HFFc6 (cell line): ENCODE measurements at regions not wholly inside any gene's neighbourhood (a gene's known extent, or its start where the extent isn't known, plus 50 kb on each side); places are given as distances from the start of the nearest gene placed in this dataset.
A peak's percentile ranks its signal among the peaks of the same experiment; 100 is the strongest.
"Not testable (repeated sequence)": the region's sequence is repeated elsewhere in the genome, so short reads cannot be mapped to it uniquely, and the experiment has no call there.

ENCODE experiments used
- DNase-seq: peaks from one replicate; pipeline ENCODE4 v3.0.0-alpha.2; 2018
- H3K27ac Mint-ChIP-seq: 2 replicates; pipeline ENCODE4 v1.8.0; 2020; ENCODE audit warnings: mild to moderate bottlenecking, mixed read lengths
- H3K27me3 Mint-ChIP-seq: 2 replicates; pipeline ENCODE4 v1.8.0; 2021; ENCODE audit warnings: mild to moderate bottlenecking, moderate library complexity, mixed read lengths; ENCODE audit not compliant: insufficient read depth
- H3K36me3 Mint-ChIP-seq: 2 replicates; pipeline ENCODE4 v1.8.0; 2021; ENCODE audit warnings: low read depth, mixed read lengths
- H3K4me1 Mint-ChIP-seq: 2 replicates; pipeline ENCODE4 v1.8.0; 2020; ENCODE audit warnings: low read depth, mixed read lengths
- H3K4me3 Mint-ChIP-seq: 2 replicates; pipeline ENCODE4 v1.8.0; 2020; ENCODE audit warnings: mild to moderate bottlenecking, moderate library complexity, mixed read lengths
- H3K9me3 Mint-ChIP-seq: 2 replicates; pipeline ENCODE4 v1.8.0; 2020; ENCODE audit warnings: mild to moderate bottlenecking, mixed read lengths
- CTCF ChIP-seq: fragments of 200-600 bp; sonication (generic); IDR thresholded peaks from 2 replicates; pipeline ENCODE4 v1.5.0; 2021; ENCODE audit warnings: antibody characterized with exemption, mild to moderate bottlenecking

GRCh38 chr10:42227859-42228258, 410.5 kb downstream of the ZNF33B start:
- H3K27me3 Mint-ChIP-seq, H3K4me3 Mint-ChIP-seq, DNase-seq, H3K27ac Mint-ChIP-seq, H3K4me1 Mint-ChIP-seq: not testable (repeated sequence)
- Mint-ChIP-seq H3K9me3 (peaks cover 43% of the 10 kb centered on the region), H3K36me3 (peaks cover 21% of the 10 kb centered on the region)

GRCh38 chr10:42193588-42193987, 444.8 kb downstream of the ZNF33B start:
- H3K4me3 Mint-ChIP-seq, DNase-seq, H3K27ac Mint-ChIP-seq, H3K9me3 Mint-ChIP-seq, H3K27me3 Mint-ChIP-seq, H3K4me1 Mint-ChIP-seq, H3K36me3 Mint-ChIP-seq: not testable (repeated sequence)

GRCh38 chr10:42192450-42192849, 445.9 kb downstream of the ZNF33B start:
- DNase-seq, result peak; percentile 51
- H3K27me3 Mint-ChIP-seq, H3K4me3 Mint-ChIP-seq, H3K9me3 Mint-ChIP-seq, H3K27ac Mint-ChIP-seq, H3K36me3 Mint-ChIP-seq: not testable (repeated sequence)
- H3K4me1 Mint-ChIP-seq, result peaks cover 15% of the 10 kb centered on the region
- TF ChIP-seq CTCF, result peak; percentile 81

- Mint-ChIP-seq H3K27ac (peak overlapping the region; percentile 52; the same call in 1 of the 2 replicates), H3K4me1 (peaks cover 12% of the 10 kb centered on the region)
- not testable (repeated sequence) for H3K9me3 Mint-ChIP-seq, H3K27me3 Mint-ChIP-seq, H3K4me3 Mint-ChIP-seq, H3K36me3 Mint-ChIP-seq
- peak; percentile 83 for DNase-seq
These were observed 450.7 kb downstream of the ZNF33B start for GRCh38 chr10:42187501-42188195.

- H3K27me3 Mint-ChIP-seq, result peaks cover 11% of the 10 kb centered on the region
- not testable (repeated sequence) for H3K9me3 Mint-ChIP-seq
- DNase-seq, result peak; percentile 42
These were observed 460.3 kb downstream of the ZNF33B start for GRCh38 chr10:42177793-42178689.

GRCh38 chr10:42177077-42177792, 461.1 kb downstream of the ZNF33B start:
- no peak for DNase-seq
- Mint-ChIP-seq H3K36me3 (peaks cover under 1% of the 10 kb centered on the region; the same call in 1 of the 2 replicates), H3K4me3 (no peak overlapping the region), H3K27ac (no peak overlapping the region), H3K9me3 (peaks cover 4% of the 10 kb centered on the region; the same call in 1 of the 2 replicates), H3K27me3 (peaks cover 11% of the 10 kb centered on the region), H3K4me1 (0 out of 2 replicates have a peak, but pooled peaks cover 5% of the 10 kb centered on the region)
- no peak for TF ChIP-seq CTCF

More at GRCh38 chr10:42177793-42178689, 460.3 kb downstream of the ZNF33B start:
- not testable (repeated sequence) for H3K36me3 Mint-ChIP-seq, H3K4me1 Mint-ChIP-seq, H3K27ac Mint-ChIP-seq
- TF ChIP-seq CTCF, result peak; percentile 78
- H3K4me3 Mint-ChIP-seq, result peak overlapping the region; percentile 50; the same call in 1 of the 2 replicates
